Medulla oblongata (tissue), 1 donor: ENCODE measurements at regions not wholly inside any gene's neighbourhood (a gene's known extent, or its start where the extent isn't known, plus 50 kb on each side); places are given as distances from the start of the nearest gene placed in this dataset.
"Not testable (repeated sequence)": the region's sequence is repeated elsewhere in the genome, so short reads cannot be mapped to it uniquely, and the experiment has no call there.

Source experiments
- DNase-seq: peaks from one replicate; pipeline ENCODE4 v3.0.0-alpha.2; 2015; ENCODE audit errors: extremely low spot score

GRCh38 chrX:125505207-125505606 lies 185.5 kb downstream of the TEX13C start:
- DNase-seq = no peak

DNA sequence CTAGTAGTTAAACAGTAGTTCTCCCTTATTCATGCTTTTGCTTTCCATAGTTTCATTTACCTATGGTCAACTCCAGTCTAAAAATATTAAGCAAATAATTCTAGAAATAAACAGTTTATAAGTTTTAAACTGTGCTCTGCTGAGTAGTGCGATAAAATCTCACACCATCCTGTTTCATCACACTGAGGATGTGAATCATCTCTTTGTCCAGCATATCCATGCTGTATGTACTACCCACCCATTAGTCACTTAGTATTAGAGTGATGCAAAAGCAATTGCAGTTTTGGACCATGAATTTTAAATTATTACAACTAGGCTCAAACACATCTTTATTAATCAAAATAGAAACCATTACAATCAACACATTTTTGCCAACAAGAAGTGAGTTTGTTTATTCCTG lies 187.4 kb downstream of the TEX13C start:
- DNase-seq = no peak

DNA sequence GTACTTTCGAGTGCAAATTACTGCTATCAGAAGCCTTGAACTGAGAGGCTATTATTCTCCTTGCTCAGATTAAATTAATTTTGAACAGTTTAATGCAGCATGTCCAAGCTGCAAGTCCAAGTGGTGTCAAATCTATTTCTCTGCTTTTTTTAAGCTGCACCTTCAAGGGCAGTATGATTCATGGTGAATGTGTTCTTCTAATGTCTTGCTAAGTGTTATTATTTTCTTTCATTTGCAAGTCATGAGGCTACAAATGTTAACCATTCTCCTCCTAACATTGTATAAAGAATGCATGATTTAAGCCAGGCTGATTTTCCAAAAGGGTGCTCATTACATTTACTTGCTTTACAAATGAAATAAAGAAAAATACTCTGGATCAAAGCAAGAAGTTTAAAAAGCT lies 200.4 kb downstream of the TEX13C start:
- DNase-seq = no peak

DNA sequence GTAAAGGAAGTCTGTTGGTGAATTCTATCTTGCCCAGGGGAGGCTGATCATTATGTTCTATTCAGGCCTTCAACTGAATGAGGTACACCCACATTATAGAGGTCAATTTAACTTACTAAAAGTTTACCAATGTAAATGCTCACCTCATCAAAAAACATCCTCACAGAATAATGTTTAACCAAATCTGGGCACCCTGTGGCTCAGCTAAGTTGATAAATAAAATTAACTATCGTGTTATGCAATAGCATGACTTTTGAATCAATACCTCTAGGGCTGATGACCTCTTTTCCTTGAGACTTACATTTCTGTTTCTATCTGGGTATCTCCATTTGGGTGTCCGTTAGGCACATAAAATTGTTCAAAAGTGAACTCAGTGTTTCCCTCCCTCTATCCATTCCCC lies 203.1 kb downstream of the TEX13C start:
- no peak for DNase-seq

DNA sequence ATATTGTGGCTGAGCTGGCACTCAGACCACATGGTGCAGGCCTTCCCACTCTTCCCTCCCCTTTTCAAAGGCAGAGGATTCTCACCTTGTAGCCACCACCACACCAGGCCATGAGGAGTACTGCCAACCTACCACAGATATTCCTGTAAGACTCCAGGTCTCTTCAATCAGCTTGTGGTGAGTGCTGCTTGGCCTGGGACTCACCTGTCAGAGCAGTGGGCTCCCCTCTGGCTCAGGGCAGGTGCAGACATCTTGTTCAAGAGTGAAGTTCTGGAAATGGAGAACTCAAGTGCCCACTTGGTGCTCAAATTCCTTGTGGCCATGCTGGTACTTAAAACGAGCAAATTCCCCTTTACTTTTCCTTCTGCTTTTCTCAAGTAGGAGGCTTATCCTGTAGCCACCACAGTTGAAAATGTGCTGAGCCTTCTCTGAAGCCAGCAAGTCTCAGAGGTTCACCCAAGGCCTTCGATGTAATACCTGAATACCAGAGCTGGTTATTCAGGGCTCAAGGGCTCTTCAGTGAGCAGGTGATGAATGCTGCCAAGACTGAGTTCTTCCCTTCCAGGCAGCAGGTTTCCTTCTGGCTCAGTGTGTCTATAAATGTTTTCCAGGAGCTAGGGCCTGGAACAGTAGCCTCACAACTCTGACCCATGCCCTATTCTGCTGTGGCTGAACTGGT lies 212.9 kb downstream of the TEX13C start:
- DNase-seq = no peak

DNA sequence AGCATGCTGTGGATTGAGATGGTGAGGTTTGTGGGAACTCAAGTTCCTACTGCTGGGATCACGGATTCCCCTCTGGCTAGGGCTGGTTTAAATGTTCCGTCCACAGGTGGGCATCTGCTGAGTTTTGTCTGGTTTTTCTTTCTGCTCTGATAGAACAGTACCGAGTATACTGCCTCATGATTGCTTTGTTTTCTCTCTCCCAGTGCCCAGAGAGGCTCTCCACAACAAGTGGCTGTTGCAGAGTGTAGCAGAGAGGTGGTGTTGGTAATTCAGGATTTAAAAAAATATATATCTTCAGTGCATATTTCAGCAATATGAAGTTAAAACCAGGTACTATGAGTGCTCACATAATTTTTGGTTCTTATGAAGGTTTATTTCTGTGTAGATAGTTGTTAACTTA lies 213.7 kb downstream of the TEX13C start:
- DNase-seq = no peak

DNA sequence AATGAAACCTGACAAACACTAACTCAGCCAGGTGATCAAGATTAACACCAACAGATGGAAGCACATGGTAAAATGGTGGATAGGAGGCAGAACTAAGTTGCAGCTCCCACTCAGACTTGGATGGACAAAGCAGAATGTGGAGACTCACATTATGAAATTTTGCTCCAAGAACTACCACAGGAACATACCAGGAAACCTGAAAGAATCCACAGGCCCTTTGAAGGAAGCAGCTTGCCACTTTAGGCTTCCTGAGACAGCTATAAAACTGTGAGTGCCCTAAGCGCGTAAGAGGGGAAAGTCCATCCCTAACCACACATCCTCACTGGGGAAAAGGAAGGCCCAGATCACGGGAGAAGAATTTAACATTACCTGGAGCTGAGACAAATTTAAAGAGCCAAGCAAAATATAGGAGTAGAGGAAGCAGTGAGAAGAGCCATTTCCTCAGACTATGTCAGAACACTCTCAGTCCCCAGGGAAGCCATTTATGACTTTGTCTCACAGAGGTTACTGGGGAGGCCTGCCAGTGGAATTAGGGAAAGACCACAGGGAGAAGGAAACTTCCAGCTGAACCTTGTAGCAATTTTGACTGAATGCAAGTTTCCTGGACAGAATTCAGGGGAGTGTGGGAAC lies 224.5 kb downstream of the TEX13C start:
- DNase-seq = no peak

GRCh38 chrX:125544856-125545255 lies 225.2 kb downstream of the TEX13C start:
- no peak for DNase-seq

GRCh38 chrX:125577479-125577878 lies 257.8 kb downstream of the TEX13C start:
- DNase-seq = no peak

- DNase-seq = no peak
These were observed 284.8 kb downstream of the TEX13C start for GRCh38 chrX:125604448-125604847.

DNA sequence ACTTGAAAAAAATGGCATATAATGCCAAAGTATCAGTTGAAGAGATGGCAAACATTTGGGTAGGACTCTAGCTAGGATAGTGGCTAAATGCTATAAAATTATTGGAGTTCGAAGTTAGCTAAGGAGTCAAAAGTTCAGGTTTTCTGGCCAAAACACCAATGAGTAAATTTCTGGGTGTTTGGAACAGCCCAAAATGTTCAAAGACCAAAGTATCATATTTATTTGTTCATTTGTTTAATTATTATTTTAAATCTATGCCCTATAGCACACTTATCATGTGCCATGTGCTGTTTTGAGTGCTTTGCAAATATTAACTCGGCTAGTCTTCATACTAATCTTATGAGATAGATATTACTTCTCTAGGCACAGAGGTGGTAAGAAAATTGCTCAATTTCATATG lies 285.5 kb downstream of the TEX13C start:
- no peak for DNase-seq

GRCh38 chrX:125614591-125615343 lies 295.1 kb downstream of the TEX13C start:
- not testable (repeated sequence) for DNase-seq

DNA sequence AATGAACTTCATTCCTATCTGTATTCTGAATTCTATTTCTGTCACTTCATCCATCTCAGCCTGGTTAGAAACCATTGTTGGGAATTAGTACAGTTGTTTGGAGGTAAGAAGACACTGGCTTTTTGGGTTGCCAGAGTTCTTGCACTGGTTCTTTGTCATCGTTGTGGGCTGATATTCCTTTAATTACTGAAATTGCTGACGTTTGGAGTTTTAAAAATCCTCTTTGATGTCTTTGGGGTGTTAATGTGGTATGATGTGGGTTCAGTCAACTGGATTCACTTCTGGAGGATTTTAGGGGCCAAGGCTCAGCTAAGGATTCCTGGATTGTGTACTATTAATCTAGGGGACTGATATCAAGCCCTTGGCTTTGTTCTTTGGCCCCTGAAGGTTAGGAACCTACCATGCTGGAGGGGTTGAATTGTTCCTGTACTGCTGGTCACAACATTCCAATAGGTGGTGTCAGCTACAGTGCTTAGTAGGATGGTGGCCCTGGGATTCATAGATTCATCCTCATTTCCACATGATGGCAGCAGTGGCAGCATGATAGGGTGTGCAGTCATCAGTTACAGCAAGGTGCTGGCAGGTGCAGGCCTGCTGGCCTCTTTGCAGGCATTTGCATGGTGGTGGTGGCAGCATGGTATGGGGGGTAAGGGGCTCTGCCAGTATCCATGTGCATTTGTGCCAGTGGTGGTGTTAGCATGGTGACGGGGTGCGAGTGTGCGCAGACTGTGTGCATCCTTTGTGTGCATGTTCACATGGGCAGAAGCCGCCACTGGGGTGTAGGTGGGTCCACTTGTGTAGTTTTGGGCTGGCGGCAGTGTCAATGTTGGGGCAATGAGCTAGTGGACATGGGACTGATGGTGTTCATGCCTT lies 301.3 kb downstream of the TEX13C start:
- DNase-seq = no peak

- no peak for DNase-seq
These were observed 301.9 kb downstream of the TEX13C start for GRCh38 chrX:125621588-125621927.

GRCh38 chrX:125622899-125623298 lies 303.2 kb downstream of the TEX13C start:
- DNase-seq = no peak

DNA sequence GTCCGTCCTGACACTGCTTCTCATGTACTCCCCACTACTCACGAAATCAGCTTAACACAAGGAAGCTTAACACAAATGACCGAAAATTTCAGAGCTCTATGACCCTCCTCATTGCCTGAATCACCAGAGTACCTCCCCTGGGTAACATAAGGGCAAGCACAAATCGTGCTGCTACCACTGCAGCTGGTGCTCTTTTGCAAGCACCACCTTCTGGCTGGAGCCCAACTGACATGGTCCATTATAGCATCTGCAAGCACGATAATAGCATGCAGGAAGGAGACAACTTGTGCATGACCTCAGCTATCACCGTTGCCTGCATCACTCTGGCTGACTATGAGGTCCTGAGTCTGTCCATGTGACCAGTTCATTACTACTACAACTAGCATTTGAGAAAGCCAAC lies 308.0 kb downstream of the TEX13C start:
- DNase-seq = no peak

DNA sequence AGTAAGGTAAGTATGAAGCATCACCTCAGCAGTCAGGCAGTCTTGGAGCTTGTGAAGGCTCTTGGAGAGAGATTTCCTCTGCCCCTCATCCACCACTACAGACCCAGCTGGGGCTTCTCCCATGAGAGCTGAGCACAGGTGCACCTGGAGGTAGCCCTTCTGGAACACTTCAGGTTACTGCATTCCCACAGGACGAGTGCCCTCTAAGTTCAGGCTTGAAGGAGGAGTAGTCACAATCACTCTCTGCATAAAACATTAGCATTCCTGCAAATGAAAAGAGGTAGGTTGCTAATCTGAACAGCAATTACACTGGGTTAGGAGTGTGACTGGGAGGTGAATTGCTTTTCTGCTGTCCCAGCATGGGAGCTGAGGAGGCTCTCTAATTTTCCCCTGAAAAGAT lies 308.8 kb downstream of the TEX13C start:
- DNase-seq = no peak

GRCh38 chrX:125641405-125641804 lies 321.7 kb downstream of the TEX13C start:
- DNase-seq = no peak

DNA sequence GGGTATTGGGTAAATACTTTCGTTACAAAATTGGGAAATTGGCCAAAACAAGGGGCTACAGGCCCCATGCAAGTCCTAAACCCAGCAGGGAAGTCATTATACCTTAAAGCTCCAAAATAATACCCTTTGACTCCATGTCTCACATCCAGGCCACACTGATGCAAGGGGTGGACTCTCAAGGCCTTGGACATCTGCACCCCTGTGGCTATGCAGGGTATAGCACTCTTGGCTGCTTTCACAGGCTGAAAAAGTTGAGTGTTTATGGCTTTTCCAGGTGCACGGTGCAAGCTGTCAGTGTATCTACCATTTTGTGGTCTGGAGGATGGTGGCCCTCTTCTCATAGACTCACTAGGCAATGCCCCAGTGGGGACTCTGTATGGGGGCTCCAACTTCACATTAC lies 326.5 kb downstream of the TEX13C start:
- DNase-seq = no peak

- no peak for DNase-seq
These were observed 331.8 kb downstream of the TEX13C start for GRCh38 chrX:125651426-125651825.

- DNase-seq = no peak
These were observed 334.8 kb downstream of the TEX13C start for GRCh38 chrX:125654501-125654900.

DNA sequence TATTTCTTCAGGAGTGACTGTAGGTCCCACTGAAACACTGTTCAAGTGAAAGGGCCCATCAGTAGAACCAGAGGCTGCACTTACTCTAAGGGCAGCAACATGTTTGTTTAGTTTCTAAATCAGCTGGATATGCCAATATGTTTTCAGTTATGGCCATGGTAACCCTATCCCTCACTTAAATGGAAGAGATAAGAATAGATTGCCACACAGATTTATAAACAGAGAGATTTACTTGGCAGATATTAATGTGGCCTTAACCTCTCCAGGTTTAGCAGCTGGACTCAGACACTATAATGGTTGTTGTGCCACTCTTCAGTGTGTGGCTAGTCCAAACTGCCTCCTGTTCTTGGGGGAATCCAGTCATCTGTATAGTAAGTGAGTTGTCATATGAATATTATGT lies 354.1 kb downstream of the TEX13C start:
- DNase-seq = no peak
